H7 (cell line): ENCODE measurements at regions not wholly inside any gene's neighbourhood (a gene's known extent, or its start where the extent isn't known, plus 50 kb on each side); places are given as distances from the start of the nearest gene placed in this dataset.
A peak's percentile ranks its signal among the peaks of the same experiment; 100 is the strongest.

Experiments used
- DNase-seq: peaks from one replicate; pipeline ENCODE4 v3.0.0; 2012
- H3K27me3 ChIP-seq: 2 replicates; pipeline ENCODE4 v1.6.0; 2011; ENCODE audit warnings: mild to moderate bottlenecking, low read length; ENCODE audit not compliant: control insufficient read depth, insufficient read depth
- H3K36me3 ChIP-seq: replicated peaks from 2 replicates; pipeline ENCODE4 v1.5.1; 2011; ENCODE audit warnings: low read length; ENCODE audit not compliant: control insufficient read depth, insufficient read depth
- H3K4me3 ChIP-seq: 2 replicates; pipeline ENCODE4 v1.5.1; 2011; ENCODE audit warnings: low read depth, mild to moderate bottlenecking, control low read depth, low read length, moderate library complexity; ENCODE audit not compliant: insufficient read depth

GRCh38 chr10:59562126-59562525 lies 147.5 kb downstream of the SLC16A9 start:
- H3K4me3 ChIP-seq: no peak overlapping the region
- H3K27me3 ChIP-seq: no peaks in the 10 kb centered on the region
- no peak for DNase-seq
- H3K36me3 ChIP-seq: no peaks in the 10 kb centered on the region

GRCh38 chr10:59561477-59562121 lies 148.1 kb downstream of the SLC16A9 start:
- no peaks in the 10 kb centered on the region for H3K27me3 ChIP-seq
- H3K36me3 ChIP-seq: no peaks in the 10 kb centered on the region
- no peak overlapping the region for H3K4me3 ChIP-seq
- DNase-seq: no peak

GRCh38 chr10:59560990-59561389 lies 148.7 kb downstream of the SLC16A9 start:
- Histone ChIP-seq H3K27me3 (no peaks in the 10 kb centered on the region), H3K4me3 (no peak overlapping the region), H3K36me3 (no peaks in the 10 kb centered on the region)
- no peak for DNase-seq

- Histone ChIP-seq H3K4me3 (no peak overlapping the region), H3K36me3 (no peaks in the 10 kb centered on the region), H3K27me3 (no peaks in the 10 kb centered on the region)
- DNase-seq: no peak
These were observed 149.5 kb downstream of the SLC16A9 start for GRCh38 chr10:59560161-59560560.

- Histone ChIP-seq H3K36me3 (no peaks in the 10 kb centered on the region), H3K4me3 (no peak overlapping the region), H3K27me3 (no peaks in the 10 kb centered on the region)
- DNase-seq: no peak
These were observed 151.6 kb downstream of the SLC16A9 start for GRCh38 chr10:59558066-59558465.

GRCh38 chr10:59557642-59558041 lies 152.0 kb downstream of the SLC16A9 start:
- no peaks in the 10 kb centered on the region for H3K27me3 ChIP-seq
- H3K36me3 ChIP-seq: no peaks in the 10 kb centered on the region
- H3K4me3 ChIP-seq: no peak overlapping the region
- DNase-seq: no peak

GRCh38 chr10:59557052-59557451 lies 152.6 kb downstream of the SLC16A9 start:
- H3K4me3 ChIP-seq: no peak overlapping the region
- H3K36me3 ChIP-seq: no peaks in the 10 kb centered on the region
- peak; percentile 26 for DNase-seq
- H3K27me3 ChIP-seq: no peaks in the 10 kb centered on the region

- no peaks in the 10 kb centered on the region for H3K27me3 ChIP-seq
- no peak overlapping the region for H3K4me3 ChIP-seq
- H3K36me3 ChIP-seq: no peaks in the 10 kb centered on the region
- no peak for DNase-seq
These were observed 156.3 kb downstream of the SLC16A9 start for GRCh38 chr10:59553162-59553900.

GRCh38 chr10:59550061-59550460 lies 159.6 kb downstream of the SLC16A9 start:
- no peaks in the 10 kb centered on the region for H3K36me3 ChIP-seq
- no peaks in the 10 kb centered on the region for H3K27me3 ChIP-seq
- no peak for DNase-seq

GRCh38 chr10:59538623-59539022 lies 171.0 kb downstream of the SLC16A9 start:
- H3K27me3 ChIP-seq: no peaks in the 10 kb centered on the region
- no peak overlapping the region for H3K4me3 ChIP-seq
- H3K36me3 ChIP-seq: no peaks in the 10 kb centered on the region
- DNase-seq: no peak

More at GRCh38 chr10:59550061-59550460, 159.6 kb downstream of the SLC16A9 start:
- H3K4me3 ChIP-seq: no peak overlapping the region

GRCh38 chr10:59537501-59537900 lies 172.1 kb downstream of the SLC16A9 start:
- no peak for DNase-seq
- no peak overlapping the region for H3K4me3 ChIP-seq
- no peaks in the 10 kb centered on the region for H3K27me3 ChIP-seq
- H3K36me3 ChIP-seq: no peaks in the 10 kb centered on the region

GRCh38 chr10:59536167-59537014 lies 173.3 kb downstream of the SLC16A9 start:
- no peak overlapping the region for H3K4me3 ChIP-seq
- H3K27me3 ChIP-seq: no peaks in the 10 kb centered on the region
- no peak for DNase-seq
- no peaks in the 10 kb centered on the region for H3K36me3 ChIP-seq

- Histone ChIP-seq H3K36me3 (no peaks in the 10 kb centered on the region), H3K4me3 (no peak overlapping the region), H3K27me3 (no peaks in the 10 kb centered on the region)
- DNase-seq: no peak
These were observed 162.0 kb upstream of the FAM13C start for GRCh38 chr10:59524348-59524747.

- Histone ChIP-seq H3K27me3 (no peaks in the 10 kb centered on the region), H3K4me3 (no peak overlapping the region), H3K36me3 (no peaks in the 10 kb centered on the region)
- no peak for DNase-seq
These were observed 161.5 kb upstream of the FAM13C start for GRCh38 chr10:59523851-59524250.

- no peak for DNase-seq
- Histone ChIP-seq H3K27me3 (no peaks in the 10 kb centered on the region), H3K4me3 (no peak overlapping the region), H3K36me3 (no peaks in the 10 kb centered on the region)
These were observed 155.6 kb upstream of the FAM13C start for GRCh38 chr10:59517996-59518395.
